Peyer's patch (tissue), 4 donors: ENCODE measurements at regions not wholly inside any gene's neighbourhood (a gene's known extent, or its start where the extent isn't known, plus 50 kb on each side); places are given as distances from the start of the nearest gene placed in this dataset.

ENCODE experiments used
- DNase-seq, 3 donors: peaks; one replicate each; pipeline ENCODE4 v3.0.0-alpha.2; 2017 to 2019
- H3K27ac ChIP-seq, 4 donors: fragments of 200-600 bp; sonication (generic); one replicate each; pipeline ENCODE4 v1.5.1; 2016 to 2019
- H3K27me3 ChIP-seq, 2 donors: fragments of 200-600 bp; sonication (generic); one replicate each; pipeline ENCODE4 v1.5.1; 2019
- H3K36me3 ChIP-seq, 3 donors: fragments of 200-600 bp; sonication (generic); one replicate each; pipeline ENCODE4 v1.5.1; 2016 to 2019
- H3K4me1 ChIP-seq, 4 donors: fragments of 200-600 bp; sonication (generic); one replicate each; pipeline ENCODE4 v1.5.1; 2016 to 2019
- H3K4me3 ChIP-seq, 4 donors: fragments of 200-600 bp; sonication (generic); 1 replicate in 3 of 4; 2 replicates in 1 of 4; pipeline ENCODE4 v1.5.1; 2016 to 2019; ENCODE audit warnings: mild to moderate bottlenecking in 1 of 4
- H3K9me3 ChIP-seq, 4 donors: fragments of 200-600 bp; sonication (generic); one replicate each; pipeline ENCODE4 v1.5.1; 2016 to 2019; ENCODE audit warnings: mild to moderate bottlenecking in 1 of 4
- CTCF ChIP-seq, 6 experiments: fragments of 450-650 bp in 4 of 6; fragments of 200-600 bp in 2 of 6; sonication (generic) in 1 of 6; IDR thresholded peaks; one replicate each; pipeline ENCODE4 v1.5.1; 2017 to 2019; ENCODE audit warnings: antibody characterized with exemption in 6 of 6, mild to moderate bottlenecking in 3 of 6, moderate library complexity in 1 of 6
- POLR2A ChIP-seq, 2 donors: fragments of 450-650 bp; IDR thresholded peaks; one replicate each; pipeline ENCODE4 v1.5.1; 2017; ENCODE audit warnings: antibody characterized with exemption in 2 of 2, mild to moderate bottlenecking in 2 of 2, moderate library complexity in 2 of 2

- no peaks in the 10 kb centered on the region for H3K36me3 ChIP-seq
- TF ChIP-seq CTCF (IDR thresholded peaks at IDR 0.05): no peak
- TF ChIP-seq POLR2A (IDR thresholded peaks at IDR 0.05): no peak
- no peaks in the 10 kb centered on the region for H3K27me3 ChIP-seq
- no peaks in the 10 kb centered on the region for H3K4me1 ChIP-seq
- H3K4me3 ChIP-seq: no peak overlapping the region
- no peak for DNase-seq
- no peak overlapping the region for H3K27ac ChIP-seq
- H3K9me3 ChIP-seq: no peaks in the 10 kb centered on the region
These were observed 84.9 kb upstream of the CXADR start for GRCh38 chr21:17427831-17428483.

DNA sequence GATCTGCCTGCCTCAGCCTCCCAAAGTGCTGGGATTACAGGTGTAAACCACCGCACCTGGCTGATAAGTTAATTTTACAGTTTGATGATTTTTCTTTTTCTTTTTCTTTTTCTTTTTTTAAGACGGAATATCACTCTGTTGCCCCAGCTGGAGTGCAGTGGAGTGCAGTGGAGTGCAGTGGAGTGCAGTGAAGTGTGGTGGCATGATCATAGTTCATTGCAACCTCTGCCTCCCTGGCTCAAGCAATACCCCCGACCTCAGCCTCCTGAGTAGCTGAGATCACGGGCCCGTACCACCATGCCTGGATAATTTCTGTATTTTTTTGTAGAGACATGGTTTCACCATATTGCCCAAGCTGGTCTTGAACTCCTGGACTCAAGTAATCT, 84.4 kb upstream of the CXADR start:
- Histone ChIP-seq H3K4me3 (no peak overlapping the region), H3K36me3 (no peaks in the 10 kb centered on the region), H3K27ac (no peak overlapping the region), H3K27me3 (no peaks in the 10 kb centered on the region), H3K4me1 (no peaks in the 10 kb centered on the region), H3K9me3 (no peaks in the 10 kb centered on the region)
- DNase-seq: no peak
- TF ChIP-seq POLR2A (IDR thresholded peaks at IDR 0.05) (no peak), CTCF (IDR thresholded peaks at IDR 0.05) (no peak)

GRCh38 chr21:17428980-17429379, 83.9 kb upstream of the CXADR start:
- Histone ChIP-seq H3K36me3 (no peaks in the 10 kb centered on the region), H3K9me3 (no peaks in the 10 kb centered on the region), H3K4me3 (no peak overlapping the region), H3K4me1 (no peaks in the 10 kb centered on the region), H3K27me3 (no peaks in the 10 kb centered on the region), H3K27ac (no peak overlapping the region)
- DNase-seq: no peak
- TF ChIP-seq POLR2A (IDR thresholded peaks at IDR 0.05): no peak
- TF ChIP-seq CTCF (IDR thresholded peaks at IDR 0.05): no peak

- DNase-seq: no peak
- no peaks in the 10 kb centered on the region for H3K4me1 ChIP-seq
- H3K4me3 ChIP-seq: no peak overlapping the region
- no peaks in the 10 kb centered on the region for H3K27me3 ChIP-seq
- no peak overlapping the region for H3K27ac ChIP-seq
- TF ChIP-seq POLR2A (IDR thresholded peaks at IDR 0.05): no peak
- H3K36me3 ChIP-seq: no peaks in the 10 kb centered on the region
- H3K9me3 ChIP-seq: no peaks in the 10 kb centered on the region
These were observed 82.9 kb upstream of the CXADR start for GRCh38 chr21:17429936-17430335.

GRCh38 chr21:17432732-17433057, 80.1 kb upstream of the CXADR start:
- Histone ChIP-seq H3K4me3 (no peak overlapping the region), H3K9me3 (no peaks in the 10 kb centered on the region), H3K27ac (no peak overlapping the region), H3K4me1 (no peaks in the 10 kb centered on the region), H3K27me3 (no peaks in the 10 kb centered on the region), H3K36me3 (no peaks in the 10 kb centered on the region)
- TF ChIP-seq POLR2A (IDR thresholded peaks at IDR 0.05) (no peak), CTCF (IDR thresholded peaks at IDR 0.05) (no peak)
- DNase-seq: no peak

DNA sequence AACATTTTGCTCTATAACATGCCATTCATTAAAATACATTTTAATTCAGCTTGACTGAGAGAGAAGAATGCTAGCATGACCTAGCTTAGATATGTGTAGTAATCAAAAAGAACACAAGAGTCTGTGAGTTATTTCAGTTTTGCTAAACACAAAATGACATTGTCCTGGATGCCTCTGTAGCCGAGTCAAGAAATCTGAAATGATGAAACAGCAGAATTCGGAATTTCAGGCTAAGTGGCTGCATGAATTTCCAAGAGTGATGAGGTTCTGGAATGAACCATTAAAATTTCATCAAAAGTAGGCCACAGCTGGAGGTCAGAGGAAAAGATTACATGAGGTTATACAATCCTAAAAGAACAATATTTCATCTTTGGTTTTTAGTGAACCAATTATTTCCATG, 79.1 kb upstream of the CXADR start:
- Histone ChIP-seq H3K27ac (no peak overlapping the region), H3K9me3 (no peaks in the 10 kb centered on the region), H3K27me3 (no peaks in the 10 kb centered on the region), H3K36me3 (no peaks in the 10 kb centered on the region), H3K4me3 (no peak overlapping the region), H3K4me1 (no peaks in the 10 kb centered on the region)
- DNase-seq: no peak
- TF ChIP-seq CTCF (IDR thresholded peaks at IDR 0.05) (no peak), POLR2A (IDR thresholded peaks at IDR 0.05) (no peak)
